Upper lobe of left lung (tissue), 4 donors: ENCODE measurements at regions not wholly inside any gene's neighbourhood (a gene's known extent, or its start where the extent isn't known, plus 50 kb on each side); places are given as distances from the start of the nearest gene placed in this dataset.

ENCODE experiments used
- CTCF ChIP-seq, 6 experiments: fragments of 450-650 bp in 4 of 6; fragments of 200-600 bp in 2 of 6; sonication (generic) in 2 of 6; IDR thresholded peaks; one replicate each; pipeline ENCODE4 v1.5.1; 2016 to 2019; ENCODE audit warnings: antibody characterized with exemption in 6 of 6
- EP300 ChIP-seq, 4 donors: sonication (generic); formaldehyde crosslinking; IDR thresholded peaks; one replicate each; pipeline ENCODE4 v1.5.1; 2017; ENCODE audit warnings: antibody characterized with exemption in 4 of 4, control low read depth in 2 of 4
- POLR2A ChIP-seq, 4 donors: fragments of 450-650 bp; IDR thresholded peaks; one replicate each; pipeline ENCODE4 v1.5.1; 2016 to 2017; ENCODE audit warnings: antibody characterized with exemption in 4 of 4, mild to moderate bottlenecking in 2 of 4
- POLR2AphosphoS5 ChIP-seq, 2 donors: sonication (generic); formaldehyde crosslinking; IDR thresholded peaks; one replicate each; pipeline ENCODE4 v1.5.1; 2017; ENCODE audit warnings: antibody characterized with exemption in 2 of 2

- TF ChIP-seq CTCF (IDR thresholded peaks at IDR 0.05) (no peak), EP300 (IDR thresholded peaks at IDR 0.05) (no peak), POLR2A (IDR thresholded peaks at IDR 0.05) (no peak), POLR2AphosphoS5 (IDR thresholded peaks at IDR 0.05) (no peak)
These were observed 213.2 kb upstream of the PRICKLE1 start for GRCh38 chr12:42802785-42803189.
